NB4 (cell line): ENCODE measurements at regions not wholly inside any gene's neighbourhood (a gene's known extent, or its start where the extent isn't known, plus 50 kb on each side); places are given as distances from the start of the nearest gene placed in this dataset.
"Not testable (repeated sequence)": the region's sequence is repeated elsewhere in the genome, so short reads cannot be mapped to it uniquely, and the experiment has no call there.

ENCODE experiments used
- CTCF ChIP-seq: IDR thresholded peaks from one replicate; pipeline ENCODE4 v1.5.1; 2012; ENCODE audit warnings: low read depth, low read length
- MYC ChIP-seq: IDR thresholded peaks from 2 replicates; pipeline ENCODE4 v1.6.1; 2011; ENCODE audit warnings: low read depth, low read length
- POLR2A ChIP-seq: IDR thresholded peaks from 2 replicates; pipeline ENCODE4 v1.6.1; 2011; ENCODE audit warnings: mild to moderate bottlenecking; ENCODE audit not compliant: insufficient read length; ENCODE audit errors: extremely low read depth

GRCh38 chr11:49888875-49889274 is 63.3 kb upstream of the OR4C13 start:
- TF ChIP-seq CTCF, POLR2A, MYC: not testable (repeated sequence)
